SW 1271 (cell line): ENCODE measurements at regions not wholly inside any gene's neighbourhood (a gene's known extent, or its start where the extent isn't known, plus 50 kb on each side); places are given as distances from the start of the nearest gene placed in this dataset.
"Not testable (repeated sequence)": the region's sequence is repeated elsewhere in the genome, so short reads cannot be mapped to it uniquely, and the experiment has no call there.

Experiments
- DNase-seq, 2 experiments: peaks; one replicate each; lab custom pipeline; 2025; lab: John Stamatoyannopoulos, UW

GRCh38 chr17:30638968-30639367 lies 161.8 kb downstream of the GOSR1 start:
- not testable (repeated sequence) for DNase-seq

GRCh38 chr17:30631651-30632050 lies 154.4 kb downstream of the GOSR1 start:
- not testable (repeated sequence) for DNase-seq

GRCh38 chr17:30625380-30625779 lies 148.2 kb downstream of the GOSR1 start:
- DNase-seq, result not testable (repeated sequence)

GRCh38 chr17:30624180-30624579 lies 147.0 kb downstream of the GOSR1 start:
- not testable (repeated sequence) for DNase-seq

GRCh38 chr17:30609682-30610081 lies 132.5 kb downstream of the GOSR1 start:
- not testable (repeated sequence) for DNase-seq

GRCh38 chr17:30605523-30605922 lies 128.3 kb downstream of the GOSR1 start:
- DNase-seq, result no peak

GRCh38 chr17:30605027-30605426 lies 127.8 kb downstream of the GOSR1 start:
- no peak for DNase-seq

- not testable (repeated sequence) for DNase-seq
These were observed 125.2 kb downstream of the GOSR1 start for GRCh38 chr17:30602396-30602795.

- not testable (repeated sequence) for DNase-seq
These were observed 124.8 kb downstream of the GOSR1 start for GRCh38 chr17:30601984-30602383.

- no peak for DNase-seq
These were observed 123.8 kb downstream of the GOSR1 start for GRCh38 chr17:30600830-30601494.

GRCh38 chr17:30600060-30600829 lies 123.0 kb downstream of the GOSR1 start:
- peak; percentile 66 to 87 for DNase-seq

- DNase-seq, result no peak
These were observed 122.3 kb downstream of the GOSR1 start for GRCh38 chr17:30599428-30600059.

GRCh38 chr17:30597776-30598288 lies 120.6 kb downstream of the GOSR1 start:
- DNase-seq, result no peak

- not testable (repeated sequence) for DNase-seq
These were observed 120.0 kb downstream of the GOSR1 start for GRCh38 chr17:30596948-30597775.

GRCh38 chr17:30594953-30595371 lies 117.8 kb downstream of the GOSR1 start:
- not testable (repeated sequence) for DNase-seq

GRCh38 chr17:30594223-30594952 lies 117.2 kb downstream of the GOSR1 start:
- no peak for DNase-seq

GRCh38 chr17:30590081-30590733 lies 113.0 kb downstream of the GOSR1 start:
- no peak for DNase-seq

GRCh38 chr17:30589431-30589830 lies 112.2 kb downstream of the GOSR1 start:
- no peak for DNase-seq

- no peak for DNase-seq
These were observed 111.6 kb downstream of the GOSR1 start for GRCh38 chr17:30588798-30589247.
